Body of pancreas (tissue), 4 donors: ENCODE measurements at regions not wholly inside any gene's neighbourhood (a gene's known extent, or its start where the extent isn't known, plus 50 kb on each side); places are given as distances from the start of the nearest gene placed in this dataset.

ENCODE experiments used
- POLR2A ChIP-seq, 3 donors: fragments of 450-650 bp; IDR thresholded peaks; one replicate each; pipeline ENCODE4 v1.6.1; 2016; ENCODE audit warnings: antibody characterized with exemption in 3 of 3, mild to moderate bottlenecking in 2 of 3
- TF ChIP-seq, protein P1 (sequence below), 7 experiments: fragments of 450-650 bp in 4 of 7; fragments of 200-600 bp in 3 of 7; sonication (generic) in 3 of 7; IDR thresholded peaks; one replicate each; pipeline ENCODE4 v1.5.1; 2016 to 2019; ENCODE audit warnings: antibody characterized with exemption in 7 of 7

DNA sequence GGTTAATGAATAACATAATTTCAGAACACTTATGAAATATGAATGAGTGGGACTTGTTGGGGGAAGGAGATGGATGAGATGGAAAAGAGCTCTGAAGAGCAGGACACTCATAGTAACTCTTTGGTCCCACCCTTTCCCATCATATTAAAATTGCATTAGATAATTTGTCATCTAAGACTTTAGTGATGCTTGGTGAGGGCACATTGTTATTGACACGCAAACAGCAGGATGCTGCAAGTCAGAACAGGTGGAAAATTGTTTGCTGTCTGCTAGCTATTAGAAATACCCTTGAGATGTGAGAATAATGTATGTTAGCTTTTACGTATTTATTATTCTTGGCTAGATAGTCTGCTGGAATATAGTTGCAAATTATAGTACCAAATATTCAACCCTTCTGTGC is 75.7 kb downstream of the TANC2 start:
- TF ChIP-seq POLR2A (IDR thresholded peaks at IDR 0.05), result no peak
- TF ChIP-seq, protein P1, sequence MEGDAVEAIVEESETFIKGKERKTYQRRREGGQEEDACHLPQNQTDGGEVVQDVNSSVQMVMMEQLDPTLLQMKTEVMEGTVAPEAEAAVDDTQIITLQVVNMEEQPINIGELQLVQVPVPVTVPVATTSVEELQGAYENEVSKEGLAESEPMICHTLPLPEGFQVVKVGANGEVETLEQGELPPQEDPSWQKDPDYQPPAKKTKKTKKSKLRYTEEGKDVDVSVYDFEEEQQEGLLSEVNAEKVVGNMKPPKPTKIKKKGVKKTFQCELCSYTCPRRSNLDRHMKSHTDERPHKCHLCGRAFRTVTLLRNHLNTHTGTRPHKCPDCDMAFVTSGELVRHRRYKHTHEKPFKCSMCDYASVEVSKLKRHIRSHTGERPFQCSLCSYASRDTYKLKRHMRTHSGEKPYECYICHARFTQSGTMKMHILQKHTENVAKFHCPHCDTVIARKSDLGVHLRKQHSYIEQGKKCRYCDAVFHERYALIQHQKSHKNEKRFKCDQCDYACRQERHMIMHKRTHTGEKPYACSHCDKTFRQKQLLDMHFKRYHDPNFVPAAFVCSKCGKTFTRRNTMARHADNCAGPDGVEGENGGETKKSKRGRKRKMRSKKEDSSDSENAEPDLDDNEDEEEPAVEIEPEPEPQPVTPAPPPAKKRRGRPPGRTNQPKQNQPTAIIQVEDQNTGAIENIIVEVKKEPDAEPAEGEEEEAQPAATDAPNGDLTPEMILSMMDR (IDR thresholded peaks at IDR 0.05), result no peak
